ENCODE measurements at regions not wholly inside any gene's neighbourhood (a gene's known extent, or its start where the extent isn't known, plus 50 kb on each side); places are given as distances from the start of the nearest gene placed in this dataset.
"Not testable (repeated sequence)": the region's sequence is repeated elsewhere in the genome, so short reads cannot be mapped to it uniquely, and the experiment has no call there.

DNA sequence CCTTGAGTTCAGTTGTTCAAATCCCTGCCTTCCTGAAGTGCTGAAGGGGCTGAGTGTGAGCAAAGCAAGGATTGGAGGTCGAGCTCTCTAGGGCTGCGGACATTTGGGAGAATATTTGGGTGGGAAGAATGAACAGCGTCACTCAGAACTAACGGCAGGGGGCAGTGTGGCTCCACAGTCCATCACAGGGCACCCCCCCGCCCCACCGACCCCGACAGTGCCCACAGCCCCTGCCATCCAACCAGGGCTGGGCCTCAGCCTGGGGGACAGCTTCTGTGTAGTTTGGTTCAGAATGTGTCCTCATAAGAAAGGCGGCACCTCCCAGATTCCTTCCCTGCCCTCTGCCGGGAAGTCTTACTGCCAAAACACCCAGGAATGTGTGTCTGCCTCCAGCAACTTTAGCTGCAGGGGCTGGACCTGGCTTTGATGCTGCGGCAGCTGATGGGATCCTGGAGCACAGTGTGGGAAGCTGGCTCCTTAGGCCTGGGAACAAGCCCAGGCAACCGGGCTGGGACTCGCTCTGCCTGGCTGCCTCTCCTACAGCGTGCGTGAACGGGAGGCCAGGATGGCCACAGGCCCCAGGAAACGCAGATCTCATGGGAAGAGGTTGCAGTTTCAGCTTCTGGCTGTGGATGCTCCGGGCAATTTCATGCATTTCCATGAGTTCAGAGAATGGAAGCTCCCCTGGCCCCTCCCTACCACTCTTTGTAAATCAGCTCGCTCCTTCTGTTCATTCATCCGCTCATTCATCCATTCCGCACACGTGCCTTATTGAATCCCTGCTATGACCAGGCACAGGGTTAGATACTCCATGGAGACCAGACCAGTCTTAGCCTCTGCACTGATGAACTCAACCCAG, 104.9 kb upstream of the TMPRSS2 start:
- DNase-seq (ENCODE audit: extremely low read depth, low read depth), result peak; percentile 79
- H3K4me3 ChIP-seq (replicated peaks; ENCODE audit: low read depth, low read length), result no peak overlapping the region
- TF ChIP-seq, protein P1, sequence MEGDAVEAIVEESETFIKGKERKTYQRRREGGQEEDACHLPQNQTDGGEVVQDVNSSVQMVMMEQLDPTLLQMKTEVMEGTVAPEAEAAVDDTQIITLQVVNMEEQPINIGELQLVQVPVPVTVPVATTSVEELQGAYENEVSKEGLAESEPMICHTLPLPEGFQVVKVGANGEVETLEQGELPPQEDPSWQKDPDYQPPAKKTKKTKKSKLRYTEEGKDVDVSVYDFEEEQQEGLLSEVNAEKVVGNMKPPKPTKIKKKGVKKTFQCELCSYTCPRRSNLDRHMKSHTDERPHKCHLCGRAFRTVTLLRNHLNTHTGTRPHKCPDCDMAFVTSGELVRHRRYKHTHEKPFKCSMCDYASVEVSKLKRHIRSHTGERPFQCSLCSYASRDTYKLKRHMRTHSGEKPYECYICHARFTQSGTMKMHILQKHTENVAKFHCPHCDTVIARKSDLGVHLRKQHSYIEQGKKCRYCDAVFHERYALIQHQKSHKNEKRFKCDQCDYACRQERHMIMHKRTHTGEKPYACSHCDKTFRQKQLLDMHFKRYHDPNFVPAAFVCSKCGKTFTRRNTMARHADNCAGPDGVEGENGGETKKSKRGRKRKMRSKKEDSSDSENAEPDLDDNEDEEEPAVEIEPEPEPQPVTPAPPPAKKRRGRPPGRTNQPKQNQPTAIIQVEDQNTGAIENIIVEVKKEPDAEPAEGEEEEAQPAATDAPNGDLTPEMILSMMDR (IDR thresholded peaks at IDR 0.05; ENCODE audit: low read depth, low read length, missing control alignments), result peak; percentile 70

DNA sequence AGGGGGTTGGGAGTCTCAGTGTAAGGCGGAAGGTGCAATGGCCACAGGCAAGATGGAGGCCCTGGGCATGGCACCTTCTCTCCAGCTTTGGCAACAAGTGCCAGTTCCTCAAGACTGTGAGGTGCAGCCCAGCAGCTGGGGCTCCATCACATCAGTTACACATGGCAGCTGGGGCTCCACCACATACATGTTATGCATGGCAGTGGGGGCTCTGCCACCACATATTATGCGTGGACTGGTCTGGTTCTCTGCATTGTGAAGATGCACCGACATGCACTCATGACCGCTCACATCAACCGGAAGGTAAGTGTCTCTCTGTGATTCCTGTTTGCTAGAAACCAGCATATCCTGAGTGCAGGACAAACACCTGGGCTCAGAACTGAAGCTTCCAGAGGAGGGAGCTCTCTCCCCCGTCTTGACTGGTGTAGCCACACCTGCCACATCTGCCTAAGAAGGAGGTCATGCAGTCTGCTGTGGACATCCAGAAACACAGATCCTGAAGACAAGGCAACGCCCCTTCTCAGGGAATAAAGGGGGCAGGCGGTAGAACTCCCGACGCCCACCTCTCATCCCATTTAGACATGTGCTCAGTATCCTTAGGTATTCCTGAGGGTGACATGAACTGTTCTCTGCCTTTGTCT, 104.1 kb upstream of the TMPRSS2 start:
- DNase-seq (ENCODE audit: extremely low read depth, low read depth), result no peak
- H3K4me3 ChIP-seq (replicated peaks; ENCODE audit: low read depth, low read length), result no peak overlapping the region
- TF ChIP-seq, protein P1 (IDR thresholded peaks at IDR 0.05; ENCODE audit: low read depth, low read length, missing control alignments), result no peak

DNA sequence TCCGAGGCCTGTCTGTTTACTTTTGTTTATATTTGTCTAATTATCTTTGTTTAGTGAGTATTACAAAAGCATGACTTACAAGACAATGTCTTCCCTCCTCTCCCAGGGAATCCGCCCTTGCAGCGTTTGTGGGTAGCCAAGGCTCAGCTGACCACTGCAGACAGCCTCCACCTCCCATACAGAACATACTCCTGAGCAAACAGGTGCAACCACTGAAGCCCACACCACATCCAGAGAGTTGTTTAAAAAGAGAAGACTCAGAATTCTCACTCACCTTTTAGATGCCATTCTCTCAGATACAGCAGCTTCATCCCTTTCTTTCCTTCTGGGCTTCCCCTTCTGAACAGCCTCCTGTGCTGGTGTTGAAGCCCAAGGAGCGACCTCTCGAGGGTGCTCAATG, 103.5 kb upstream of the TMPRSS2 start:
- TF ChIP-seq, protein P1 (IDR thresholded peaks at IDR 0.05; ENCODE audit: low read depth, low read length, missing control alignments), result no peak
- H3K4me3 ChIP-seq (replicated peaks; ENCODE audit: low read depth, low read length), result no peak overlapping the region
- DNase-seq (ENCODE audit: extremely low read depth, low read depth), result no peak

DNA sequence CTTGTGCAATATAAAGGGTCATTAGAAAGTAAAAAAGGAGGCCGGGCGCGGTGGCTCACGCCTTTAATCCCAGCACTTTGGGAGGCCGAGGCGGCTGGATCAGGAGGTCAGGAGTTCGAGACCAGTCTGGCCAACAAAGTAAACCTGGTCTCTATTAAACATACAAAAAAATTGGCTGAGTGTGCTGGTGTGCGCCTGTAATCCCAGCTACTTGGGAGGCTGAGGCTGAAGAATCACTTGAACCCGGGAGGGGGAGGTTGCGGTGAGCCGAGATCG, 102.8 kb upstream of the TMPRSS2 start:
- not testable (repeated sequence) for H3K4me3 ChIP-seq (replicated peaks; ENCODE audit: low read depth, low read length); DNase-seq (ENCODE audit: extremely low read depth, low read depth)

DNA sequence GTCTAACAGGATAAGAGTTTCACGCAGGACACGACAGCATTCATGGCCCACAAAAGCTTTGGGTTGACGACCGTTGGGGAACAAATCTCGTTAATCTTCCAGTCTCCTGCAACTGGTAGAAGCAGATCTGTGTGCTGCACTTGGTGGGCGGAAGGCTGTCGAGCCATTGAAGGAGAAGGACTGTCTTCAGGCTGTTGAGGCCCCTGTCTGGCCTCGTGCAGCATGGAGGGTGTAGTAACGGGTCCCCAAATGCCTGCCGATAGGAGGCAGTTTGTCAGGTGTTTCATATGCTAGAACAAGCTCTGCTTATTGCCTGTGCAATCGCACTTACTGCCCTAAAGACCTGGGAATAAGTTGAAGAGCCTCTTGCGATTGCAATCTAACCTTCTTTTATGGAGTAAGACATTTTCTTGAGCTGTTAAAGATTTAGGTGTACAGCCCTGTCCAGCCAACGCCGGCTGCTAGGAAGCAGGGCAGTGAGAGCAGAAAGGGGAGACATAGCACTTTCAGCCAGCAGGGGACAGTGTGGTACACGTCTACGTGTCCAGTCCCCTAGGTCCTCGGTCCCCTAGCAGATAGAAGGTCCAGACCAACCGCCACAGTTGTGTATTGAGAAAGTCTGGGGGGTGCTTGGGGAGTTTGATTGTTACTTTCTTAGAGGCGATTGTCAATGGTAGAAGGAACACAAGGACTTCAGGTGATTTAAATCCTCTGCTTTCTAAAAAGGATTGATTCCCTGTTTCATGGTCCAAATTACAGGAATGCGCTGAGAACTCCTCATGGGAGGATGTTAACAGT, 102.3 kb upstream of the TMPRSS2 start:
- TF ChIP-seq, protein P1 (IDR thresholded peaks at IDR 0.05; ENCODE audit: low read depth, low read length, missing control alignments), result peak; percentile 85
- no peak overlapping the region for H3K4me3 ChIP-seq (replicated peaks; ENCODE audit: low read depth, low read length)
- no peak for DNase-seq (ENCODE audit: extremely low read depth, low read depth)

DNA sequence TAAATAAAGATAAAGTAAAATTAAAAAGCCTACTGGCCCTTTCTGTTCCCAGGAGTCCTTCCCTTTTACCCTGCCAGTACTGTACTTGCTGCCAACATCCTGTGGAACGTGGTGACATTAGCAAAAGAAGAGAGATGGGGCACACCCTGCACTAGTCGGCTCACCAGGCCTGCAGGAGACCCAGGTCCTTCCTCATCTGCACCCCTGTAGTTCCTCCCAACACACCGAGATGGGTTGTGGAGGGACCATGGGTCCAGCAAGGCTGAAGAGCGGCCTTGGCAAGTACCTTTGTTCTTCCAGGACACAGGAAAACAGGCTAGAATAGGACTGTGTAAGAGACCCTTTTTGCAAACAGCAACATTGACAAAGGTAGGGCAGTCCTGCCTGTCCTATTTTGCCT, 98.7 kb upstream of the TMPRSS2 start:
- H3K4me3 ChIP-seq (replicated peaks; ENCODE audit: low read depth, low read length), result no peak overlapping the region
- no peak for DNase-seq (ENCODE audit: extremely low read depth, low read depth)
- TF ChIP-seq, protein P1 (IDR thresholded peaks at IDR 0.05; ENCODE audit: low read depth, low read length, missing control alignments), result no peak

DNA sequence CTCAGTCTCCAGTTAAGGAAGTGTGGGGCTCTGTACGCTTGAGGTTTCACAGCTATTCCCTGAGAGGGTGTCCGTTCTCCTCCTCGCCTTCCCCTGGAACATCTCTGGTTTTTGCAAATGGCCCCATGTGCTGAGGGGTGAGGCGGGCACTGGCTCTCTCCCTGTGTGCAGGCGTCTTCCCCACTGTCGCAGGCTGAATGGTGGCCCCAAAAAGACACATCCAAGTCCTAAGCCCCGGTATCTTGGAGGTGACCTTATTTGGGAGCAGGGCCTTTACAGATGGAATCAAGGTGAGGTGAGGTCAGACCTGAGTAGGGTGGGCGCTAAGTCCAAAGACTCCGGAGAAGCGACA, 98.0 kb upstream of the TMPRSS2 start:
- no peak overlapping the region for H3K4me3 ChIP-seq (replicated peaks; ENCODE audit: low read depth, low read length)
- DNase-seq (ENCODE audit: extremely low read depth, low read depth), result no peak
- TF ChIP-seq, protein P1 (IDR thresholded peaks at IDR 0.05; ENCODE audit: low read depth, low read length, missing control alignments), result no peak

Measured in HFF-Myc (cell line).